GM19397 (cell line): ENCODE measurements at regions not wholly inside any gene's neighbourhood (a gene's known extent, or its start where the extent isn't known, plus 50 kb on each side); places are given as distances from the start of the nearest gene placed in this dataset.

Source experiments
- ATAC-seq: cut with Tn5 transposase; IDR thresholded peaks from one replicate; pipeline ENCODE4 v1.9.1; 2021; ENCODE audit warnings: mild to moderate bottlenecking, moderate library complexity; ENCODE audit not compliant: unreplicated experiment

DNA sequence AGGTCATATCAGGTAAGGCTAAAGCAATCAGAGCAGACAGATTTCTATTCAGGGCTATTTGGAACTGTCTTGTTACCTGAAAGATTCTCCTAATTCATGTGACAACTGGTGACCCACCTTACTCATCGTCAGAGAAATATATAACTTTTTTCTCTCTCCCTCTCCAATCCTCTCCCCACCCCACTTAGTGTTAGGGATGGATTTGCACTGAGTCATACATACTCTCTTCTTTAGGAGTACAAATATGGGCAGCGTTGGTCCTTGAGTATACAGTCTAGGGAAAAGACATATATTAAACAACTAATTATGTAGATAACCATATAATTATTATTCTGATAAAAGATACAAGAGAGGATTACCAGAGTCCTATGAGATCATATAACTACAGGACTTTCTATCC, 246.3 kb downstream of the HHIPL2 start:
- no peak for ATAC-seq

DNA sequence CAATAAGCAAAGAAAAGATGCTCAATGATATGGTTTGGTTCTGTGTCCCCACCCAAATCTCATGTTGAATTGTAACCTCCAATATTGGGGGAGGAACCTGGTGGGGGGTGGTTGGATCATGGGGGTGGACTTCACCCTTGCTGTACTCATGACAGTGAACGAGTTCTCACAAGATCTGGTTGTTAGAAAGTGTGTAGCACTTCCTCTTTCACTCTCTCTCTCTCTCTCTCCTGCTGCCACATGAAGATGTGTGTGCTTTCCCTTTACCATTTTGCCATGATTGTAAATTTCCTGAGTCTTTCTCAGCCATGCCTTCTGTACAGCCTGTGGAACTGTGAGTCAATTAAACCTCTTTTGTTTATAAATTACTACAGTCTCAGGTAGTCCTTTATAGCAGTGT, 248.4 kb downstream of the HHIPL2 start:
- ATAC-seq = no peak

DNA sequence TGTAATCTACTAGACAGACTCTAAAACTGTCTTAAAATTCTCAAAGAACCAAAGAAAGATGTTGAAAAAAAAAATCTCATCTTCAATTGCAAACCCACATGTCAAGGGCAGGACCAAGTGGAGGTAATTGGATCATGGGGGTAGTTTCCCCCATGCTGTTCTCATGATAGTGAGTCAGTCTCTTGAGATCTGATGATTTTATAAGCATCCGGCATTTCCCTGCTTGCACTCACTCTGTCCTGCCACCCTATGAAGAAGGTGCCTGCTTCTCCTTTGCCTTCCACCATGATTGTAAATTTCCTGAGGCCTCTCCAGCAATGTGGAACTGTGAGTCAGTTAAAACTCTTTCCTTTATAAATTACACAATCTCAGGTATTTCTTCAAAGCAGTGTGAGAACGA, 257.0 kb downstream of the HHIPL2 start:
- ATAC-seq = no peak

DNA sequence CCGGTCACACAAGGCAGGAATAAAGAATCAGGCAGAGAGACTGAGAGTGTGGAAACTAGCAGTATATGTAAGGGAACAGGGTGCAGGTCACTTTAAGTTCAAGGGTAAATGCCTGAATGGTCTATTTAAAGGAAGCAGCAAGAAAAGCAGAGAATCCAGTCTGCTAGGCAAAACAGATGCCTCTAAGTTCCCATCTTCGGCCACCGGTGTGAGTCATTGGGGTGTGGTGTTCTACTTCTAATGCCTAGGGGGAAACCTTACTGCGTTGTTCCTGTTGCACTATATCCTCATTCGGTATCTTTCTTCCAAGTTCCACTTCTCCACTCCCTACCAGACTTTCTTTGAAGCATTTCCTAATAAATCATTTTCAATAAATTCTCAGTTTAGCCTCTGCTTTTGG, 259.9 kb downstream of the HHIPL2 start:
- ATAC-seq = no peak

DNA sequence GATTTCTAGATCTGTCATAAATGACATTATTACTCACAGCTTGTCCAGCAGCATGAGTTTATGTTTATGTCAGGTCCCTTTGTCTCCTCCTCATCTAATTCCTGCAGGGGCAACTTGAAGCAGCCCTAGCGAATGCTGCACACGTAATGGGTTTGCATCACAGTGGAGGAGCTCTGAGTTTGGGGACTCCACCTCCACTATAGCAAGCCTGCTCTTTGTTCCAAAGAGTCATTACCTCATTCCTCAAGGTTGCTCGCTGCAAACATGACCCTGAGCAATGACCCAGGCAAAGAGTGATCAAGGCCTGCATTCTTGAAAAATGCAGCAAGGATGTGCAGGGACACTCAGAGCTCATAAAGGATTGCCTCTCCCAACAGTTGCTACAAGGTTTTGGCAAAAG, 261.9 kb downstream of the HHIPL2 start:
- ATAC-seq = no peak

DNA sequence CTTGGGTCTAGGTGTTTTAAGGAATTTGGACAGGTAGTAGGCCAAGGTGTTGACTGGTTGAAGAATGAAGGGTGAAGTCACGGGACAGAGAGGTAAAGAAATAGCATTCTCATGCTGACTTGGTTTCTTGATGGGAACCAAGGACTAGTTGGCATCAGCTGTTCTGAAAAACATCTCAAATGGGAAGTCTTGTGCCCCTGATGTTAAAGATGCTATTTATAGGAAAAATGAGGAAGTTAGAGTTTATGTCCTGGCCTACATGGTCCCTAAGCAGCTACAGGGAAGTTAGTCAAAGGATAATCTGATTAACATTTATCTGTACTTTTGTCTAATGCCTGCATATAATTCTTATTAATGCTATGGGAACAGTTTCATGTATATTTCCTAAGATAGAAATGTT, 262.4 kb downstream of the HHIPL2 start:
- ATAC-seq = no peak

DNA sequence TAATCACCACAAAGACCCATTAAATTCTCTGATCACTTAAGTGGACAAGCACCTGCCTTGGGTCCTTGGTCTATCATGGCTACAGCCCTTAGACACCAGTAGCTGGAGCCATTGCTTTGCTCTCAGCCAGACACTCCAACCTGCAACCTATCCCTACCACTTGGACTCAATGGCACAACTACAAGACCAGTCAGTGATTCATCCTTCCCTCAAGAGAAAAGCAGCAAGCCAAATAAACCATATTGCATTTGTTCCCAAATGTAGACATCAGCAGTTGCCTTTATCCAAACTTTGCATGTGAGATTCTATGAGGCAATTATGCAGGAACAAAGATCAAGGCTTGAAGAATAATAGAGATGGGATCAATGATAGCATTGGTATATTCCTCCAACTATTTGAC, 263.4 kb downstream of the HHIPL2 start:
- ATAC-seq = no peak

DNA sequence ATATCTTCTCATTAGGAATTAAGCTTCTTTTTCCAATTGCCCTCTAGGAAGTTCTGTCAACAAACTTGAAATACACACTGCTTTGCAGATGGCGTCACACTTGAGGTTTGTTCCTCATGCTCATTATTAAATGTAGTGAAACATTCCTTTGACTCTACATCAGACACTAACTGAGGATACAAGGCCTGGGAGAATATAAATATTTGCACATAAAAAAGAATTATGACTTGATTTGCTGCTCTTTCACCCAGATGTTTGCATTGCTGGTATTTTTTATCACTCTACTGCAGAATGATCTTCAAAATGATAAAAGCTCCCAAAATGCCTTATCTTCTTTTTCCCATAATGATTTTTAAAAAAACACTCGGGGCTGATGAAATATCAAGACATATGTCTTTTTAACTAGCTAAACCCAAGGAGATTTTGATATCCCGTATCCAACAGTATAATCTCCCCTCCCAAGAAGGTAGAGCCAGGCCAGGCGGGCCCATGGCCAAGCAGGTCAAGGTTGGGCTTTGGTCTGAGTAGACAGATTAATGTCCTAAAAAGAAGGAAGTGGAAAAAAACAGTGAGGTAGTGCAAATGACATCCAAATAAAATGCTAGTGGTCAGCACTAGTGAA, 264.6 kb downstream of the HHIPL2 start:
- ATAC-seq = no peak

DNA sequence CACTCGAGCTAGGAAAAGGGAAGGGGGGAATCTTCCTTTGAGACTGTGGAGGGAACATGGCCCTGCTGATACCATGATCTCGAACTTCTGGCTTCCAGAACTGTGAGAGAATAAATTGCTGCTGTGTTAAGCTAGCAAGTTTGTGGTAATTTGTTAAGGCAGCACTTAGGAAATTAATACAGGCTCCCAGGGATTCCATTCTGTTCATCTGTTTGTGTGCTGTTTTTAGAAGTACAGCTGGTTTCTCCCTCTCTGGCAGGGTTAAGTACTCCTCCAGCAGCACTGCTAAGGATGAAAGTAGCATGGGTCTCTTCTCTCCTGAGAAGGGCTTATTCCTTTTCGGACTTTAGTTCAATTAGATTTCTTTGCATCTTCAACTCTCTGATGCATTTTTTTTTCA, 268.3 kb downstream of the HHIPL2 start:
- ATAC-seq = no peak

DNA sequence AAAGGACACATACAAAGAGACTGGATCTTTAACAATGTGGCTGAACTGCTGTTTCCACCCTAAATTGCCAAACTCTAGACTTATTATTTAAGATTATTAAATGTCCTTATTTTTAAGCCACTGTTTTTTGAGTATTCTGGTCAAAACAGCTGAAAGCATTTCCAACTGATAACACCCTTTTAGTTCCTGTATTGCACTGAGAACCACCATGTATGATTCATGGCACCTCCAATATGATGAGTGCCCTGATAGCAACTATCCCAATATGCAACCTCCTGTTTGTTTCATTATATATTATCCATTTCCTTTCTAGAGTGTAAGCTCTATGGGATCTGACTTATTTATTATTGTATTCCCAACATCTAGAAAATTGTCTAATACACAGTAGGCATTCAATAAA, 269.4 kb downstream of the HHIPL2 start:
- no peak for ATAC-seq

DNA sequence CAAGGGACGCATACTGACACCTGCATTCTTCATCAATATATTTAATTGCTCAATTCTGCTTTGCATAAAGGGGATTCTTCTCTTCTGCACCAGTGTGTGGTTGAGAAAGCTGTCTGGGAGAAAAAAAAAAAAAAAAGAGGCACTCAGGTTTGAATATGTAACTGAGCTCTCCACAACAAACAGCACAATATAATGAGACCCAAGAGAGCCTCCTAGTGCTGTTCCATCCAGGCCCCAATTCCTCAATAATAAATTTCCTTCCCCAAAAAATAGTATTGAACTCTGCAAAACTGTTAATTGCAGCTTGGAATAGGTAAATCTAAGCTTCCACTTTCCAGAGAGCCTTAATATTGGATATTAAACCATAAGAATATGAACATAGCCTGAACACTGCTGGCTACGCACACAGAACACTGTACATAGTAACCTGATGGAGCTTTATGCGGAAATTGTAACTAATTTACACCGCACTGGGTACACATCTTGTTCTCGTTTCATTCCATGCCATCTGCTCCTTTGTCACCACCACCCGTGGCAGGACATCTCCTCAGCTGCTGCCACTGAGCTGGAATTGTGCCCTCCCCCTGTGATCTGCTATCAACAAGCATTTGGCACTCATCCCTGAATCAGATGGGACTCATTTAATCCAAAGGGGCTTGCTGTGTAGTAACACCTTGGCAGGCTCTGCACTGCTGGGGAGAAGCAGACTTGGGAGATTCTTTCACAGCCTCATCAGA, 272.0 kb downstream of the HHIPL2 start:
- no peak for ATAC-seq

DNA sequence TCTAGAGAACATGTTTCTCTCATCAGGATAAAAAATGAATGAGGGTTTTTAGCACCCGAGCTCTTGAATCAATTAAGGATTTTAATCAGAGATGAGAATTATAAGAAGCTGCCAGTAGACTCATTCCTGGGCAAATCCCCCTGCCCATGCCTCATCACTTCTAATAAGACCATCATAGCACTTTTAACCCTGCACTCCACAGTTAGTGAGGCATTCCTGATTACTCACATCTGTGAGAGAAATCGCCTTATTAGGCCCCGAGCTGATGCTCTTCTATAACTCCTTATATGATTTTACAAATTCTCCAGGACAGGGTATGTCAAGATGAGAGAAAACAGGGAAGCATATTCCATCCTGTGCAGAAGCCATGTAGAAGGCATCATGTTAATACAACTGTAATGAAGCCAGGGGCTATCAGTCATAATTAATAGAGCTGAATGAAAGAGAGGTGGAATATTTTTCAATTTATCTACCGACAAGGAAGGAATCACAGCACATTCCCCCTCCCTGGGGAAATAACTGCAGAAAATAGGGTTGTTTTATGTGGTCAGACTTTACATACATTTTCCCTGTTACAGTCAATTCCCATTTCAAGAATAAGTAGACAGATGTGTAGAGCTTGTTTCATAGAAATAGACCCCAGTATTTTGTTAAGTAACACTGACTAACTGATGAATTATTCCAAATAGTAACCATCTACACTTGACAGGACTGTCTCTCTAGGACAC, 272.7 kb downstream of the HHIPL2 start:
- no peak for ATAC-seq

DNA sequence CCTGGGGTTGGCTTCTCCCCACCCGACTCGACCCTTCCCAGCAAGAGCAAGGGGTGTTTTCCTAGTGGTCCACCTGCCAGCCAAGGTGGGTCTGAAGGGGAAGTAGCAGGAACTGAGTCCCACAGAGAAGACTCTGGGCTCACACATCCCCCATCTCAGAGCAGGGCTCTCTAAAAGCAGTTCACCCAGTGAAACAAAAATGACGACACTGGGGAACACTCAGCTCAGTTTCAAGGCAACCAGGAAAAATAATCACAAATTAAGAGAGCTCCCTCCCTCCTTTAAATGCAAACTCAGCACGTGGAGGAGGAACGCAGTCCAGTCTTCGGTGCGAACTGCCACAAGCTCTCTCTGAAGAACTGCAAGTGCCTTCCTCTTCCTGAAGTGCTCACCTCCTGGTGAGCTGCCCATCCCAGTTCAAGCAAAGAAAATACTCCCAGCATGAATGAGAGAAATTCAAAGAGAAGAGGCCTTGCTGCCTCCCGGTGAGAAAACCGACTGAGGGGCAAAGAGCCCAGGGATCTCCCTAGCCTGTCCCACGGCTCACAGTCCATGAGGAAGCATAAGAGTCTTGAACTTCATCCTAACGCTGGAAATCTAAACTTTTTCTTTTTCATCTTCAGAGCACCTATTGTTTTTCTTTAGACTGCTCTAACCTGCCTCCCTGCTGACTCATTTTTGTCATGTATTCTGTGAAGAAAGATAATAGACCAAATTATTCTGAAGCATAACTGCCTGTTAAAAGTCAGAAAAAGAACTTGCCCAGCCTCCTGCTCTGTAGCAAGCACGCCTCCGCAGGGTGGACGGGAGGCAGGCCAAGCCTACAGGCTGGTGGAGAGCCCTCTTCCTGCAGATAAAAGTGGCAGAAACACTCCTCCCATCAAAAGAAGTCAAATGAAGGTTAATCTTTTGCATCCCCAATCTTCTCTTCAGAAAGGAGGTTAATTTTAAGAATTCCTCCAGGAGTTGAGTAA, 281.4 kb downstream of the HHIPL2 start:
- ATAC-seq = no peak

DNA sequence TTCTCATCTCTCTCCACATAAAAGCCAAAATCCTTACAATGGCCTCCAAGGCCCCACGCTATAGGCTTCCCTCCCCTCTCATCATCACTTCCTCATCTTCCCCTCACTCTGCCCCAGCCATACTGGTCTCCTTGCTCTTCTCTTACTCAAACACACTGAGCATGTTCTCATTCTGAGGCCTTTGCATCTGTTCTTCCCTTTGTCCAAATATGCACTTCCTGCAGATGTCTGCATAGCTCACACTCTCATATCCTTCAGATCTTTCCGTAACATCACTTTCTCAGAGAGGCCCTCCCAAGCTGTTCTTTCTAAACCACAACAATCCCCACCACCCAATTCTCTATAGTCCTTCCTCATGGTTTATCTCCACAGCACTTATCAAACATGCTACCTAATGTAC, 284.1 kb downstream of the HHIPL2 start:
- no peak for ATAC-seq

DNA sequence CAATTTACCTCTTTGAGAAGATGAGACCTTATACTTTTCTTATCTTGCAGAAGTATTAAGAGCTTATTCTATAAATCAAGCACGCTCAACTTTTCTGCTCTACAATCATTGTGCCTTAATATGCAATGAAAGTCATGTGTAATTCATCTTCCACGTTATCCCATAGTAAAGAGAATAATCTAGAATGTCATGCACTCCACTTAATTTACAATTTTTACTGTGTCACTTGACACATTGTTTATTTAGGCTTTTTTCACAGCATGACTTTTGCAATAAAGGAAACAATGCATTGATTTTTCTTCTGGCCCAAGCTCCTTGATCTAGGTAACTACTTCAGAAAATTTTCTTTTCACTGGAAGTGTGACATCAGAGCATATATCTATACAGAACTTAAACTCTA, 290.9 kb downstream of the HHIPL2 start:
- ATAC-seq = no peak

DNA sequence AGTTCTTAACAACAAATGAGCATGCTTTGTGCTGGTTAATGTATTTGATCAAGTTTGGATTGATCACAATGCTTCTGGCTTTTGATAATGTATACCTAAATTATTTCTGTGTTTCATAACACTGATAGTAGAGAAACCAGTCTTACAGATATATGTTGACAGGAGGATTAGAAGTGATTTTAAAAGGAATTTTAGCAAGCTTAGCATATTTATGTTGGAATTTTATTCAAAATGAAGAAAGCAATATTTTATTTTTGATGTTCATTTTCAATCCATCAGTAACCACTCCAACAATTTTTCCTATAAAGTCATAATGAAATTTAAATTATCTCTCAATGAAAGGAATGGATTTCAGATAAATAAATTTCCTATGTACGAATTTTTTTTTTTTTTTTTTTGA, 291.8 kb downstream of the HHIPL2 start:
- no peak for ATAC-seq

DNA sequence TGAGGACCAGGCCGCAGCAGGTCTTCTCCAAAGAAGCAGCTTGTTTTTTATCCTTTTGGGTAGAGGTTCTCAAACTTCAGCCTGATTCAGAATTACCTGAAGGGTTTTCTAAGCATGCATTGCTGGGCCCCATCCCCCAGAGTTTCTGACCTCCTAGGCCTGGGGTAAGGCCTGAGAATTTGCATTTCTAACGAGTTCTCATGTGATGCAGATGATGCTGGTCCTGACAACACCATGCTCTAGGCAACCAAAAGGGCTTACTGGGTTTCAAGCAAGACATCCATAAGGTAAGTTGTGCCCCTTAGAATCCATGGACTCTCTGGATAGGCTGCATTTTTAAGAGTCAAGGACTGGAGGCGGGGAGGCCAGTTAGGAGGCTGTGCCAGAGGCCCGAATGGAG, 295.1 kb downstream of the HHIPL2 start:
- ATAC-seq = no peak

DNA sequence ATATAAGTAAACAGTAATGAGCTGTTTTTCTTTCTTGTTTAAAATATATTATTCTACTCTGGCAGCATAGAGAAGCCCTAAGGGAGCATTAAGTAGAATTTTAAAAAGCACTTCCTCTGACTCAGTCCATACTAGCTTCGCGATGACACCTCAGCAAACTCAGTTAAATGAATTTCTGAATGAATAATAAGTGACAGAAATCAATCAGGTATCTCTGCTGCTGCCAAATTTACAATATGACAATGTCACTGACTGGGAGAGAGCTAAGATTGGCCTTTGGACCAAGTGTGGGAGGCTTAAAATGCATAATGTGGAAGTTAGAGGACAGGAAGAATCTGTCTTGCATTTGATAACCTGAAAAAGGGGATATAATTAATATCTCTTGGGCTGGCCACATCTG, 296.1 kb downstream of the HHIPL2 start:
- no peak for ATAC-seq

DNA sequence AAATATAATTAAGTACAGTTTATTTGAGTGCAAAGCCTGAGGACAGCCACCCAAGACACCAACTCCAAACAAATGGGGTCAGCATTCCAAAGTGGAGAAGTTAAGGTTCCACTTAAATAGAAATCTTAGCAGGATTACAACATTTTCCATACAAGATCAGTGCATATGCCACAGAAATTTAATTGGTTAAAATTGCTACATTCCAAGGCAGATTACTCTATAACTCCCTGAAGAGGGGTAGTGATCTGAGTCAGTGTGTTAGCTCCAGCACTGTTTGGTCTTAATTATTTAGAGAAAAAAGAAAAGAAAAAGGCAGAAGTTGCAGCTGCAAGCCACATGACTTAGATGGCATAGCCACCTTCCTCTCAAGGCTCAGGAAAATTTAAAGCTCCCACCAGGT, 297.5 kb downstream of the HHIPL2 start:
- ATAC-seq = no peak

DNA sequence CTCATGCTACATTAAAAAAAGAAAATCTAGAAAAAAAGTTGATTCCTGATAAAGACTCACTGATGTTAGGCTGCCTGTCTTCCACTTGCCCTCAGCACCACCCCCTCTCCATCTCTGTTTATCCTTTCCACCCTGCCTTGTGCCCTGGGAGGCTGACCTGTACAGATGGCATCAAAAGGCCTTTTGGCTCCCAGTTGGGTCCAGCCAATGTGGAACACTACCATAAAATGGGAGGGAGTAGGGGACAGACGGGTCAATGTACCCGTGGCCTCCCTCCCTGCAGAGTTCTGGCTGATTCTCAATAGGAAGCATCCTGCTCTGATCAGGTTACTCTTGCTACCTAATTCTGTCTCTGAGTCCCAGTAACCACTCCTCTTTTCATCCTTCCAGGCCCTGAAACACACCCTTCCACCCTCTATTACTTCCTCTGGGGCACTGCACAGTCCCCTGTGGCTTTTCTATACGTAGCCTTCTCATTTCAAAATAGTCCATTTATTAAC, 300.0 kb downstream of the HHIPL2 start:
- no peak for ATAC-seq

DNA sequence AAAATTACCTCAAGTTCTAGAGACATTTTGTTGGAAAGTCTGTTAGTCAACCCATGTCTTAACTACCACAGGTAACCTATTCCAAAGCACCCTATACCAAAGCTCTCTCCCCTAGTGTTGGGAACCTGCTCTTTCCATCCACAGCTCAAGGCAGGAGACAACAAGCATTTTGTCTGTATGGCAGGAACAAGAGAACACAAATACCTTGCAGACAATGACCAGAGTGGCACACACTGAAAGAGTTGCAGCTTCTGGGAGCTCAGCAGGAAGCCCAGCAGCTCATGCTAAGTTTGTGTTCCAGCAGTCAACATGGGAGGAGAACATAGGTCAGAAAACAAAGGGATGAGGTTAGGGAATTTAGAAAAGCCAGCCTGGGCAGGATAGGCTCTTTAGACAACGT, 300.8 kb downstream of the HHIPL2 start:
- ATAC-seq = no peak
